HG02642 (cell line): ENCODE measurements at regions not wholly inside any gene's neighbourhood (a gene's known extent, or its start where the extent isn't known, plus 50 kb on each side); places are given as distances from the start of the nearest gene placed in this dataset.
"Not testable (repeated sequence)": the region's sequence is repeated elsewhere in the genome, so short reads cannot be mapped to it uniquely, and the experiment has no call there.

Experiments used
- ATAC-seq: cut with Tn5 transposase; IDR thresholded peaks from one replicate; pipeline ENCODE4 v1.9.1; 2021; ENCODE audit warnings: mild to moderate bottlenecking; ENCODE audit not compliant: unreplicated experiment, poor library complexity

DNA sequence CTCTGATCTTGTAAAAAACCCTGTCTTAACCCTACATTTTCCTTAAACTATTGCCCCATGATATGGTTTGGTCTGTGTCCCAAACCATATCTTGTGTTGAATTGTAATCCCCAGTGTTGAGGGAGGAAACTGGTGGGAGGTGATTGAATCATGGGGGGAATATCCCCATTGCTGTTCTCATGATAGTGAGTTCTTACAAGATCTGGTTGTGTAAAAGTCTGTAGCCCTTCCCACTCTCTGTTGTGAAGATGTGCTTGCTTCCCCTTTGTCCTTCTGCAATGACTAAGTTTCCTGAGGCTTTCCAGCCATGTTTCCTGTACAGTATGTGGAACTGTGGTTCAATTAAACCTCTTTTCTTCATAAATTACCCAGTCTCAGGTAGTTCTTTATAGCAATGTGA lies 881.4 kb downstream of the DIPK2A start:
- ATAC-seq, result no peak

- ATAC-seq, result not testable (repeated sequence)
Observed at GRCh38 chr3:144854020-144854419, 882.4 kb downstream of the DIPK2A start.

DNA sequence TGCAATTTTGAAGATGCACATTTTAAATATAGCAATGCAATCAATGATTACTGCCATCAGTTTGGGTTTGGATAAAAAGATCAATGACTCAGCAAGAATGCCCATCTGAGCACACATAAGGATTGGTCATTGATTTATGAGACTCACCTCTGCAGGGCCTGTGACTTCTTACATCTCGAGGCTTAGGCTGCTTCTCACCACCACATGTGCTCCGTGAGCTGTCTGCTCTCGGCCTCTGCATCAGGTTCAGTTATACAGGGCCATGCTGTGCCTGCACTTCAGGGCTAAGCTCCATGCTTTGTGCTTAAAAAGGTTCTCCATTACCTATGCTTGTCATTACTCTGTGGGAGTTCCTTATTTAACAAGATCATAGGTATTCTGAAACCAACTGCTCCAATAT lies 887.5 kb downstream of the DIPK2A start:
- no peak for ATAC-seq

GRCh38 chr3:144864646-144865045 lies 893.0 kb downstream of the DIPK2A start:
- ATAC-seq, result no peak

DNA sequence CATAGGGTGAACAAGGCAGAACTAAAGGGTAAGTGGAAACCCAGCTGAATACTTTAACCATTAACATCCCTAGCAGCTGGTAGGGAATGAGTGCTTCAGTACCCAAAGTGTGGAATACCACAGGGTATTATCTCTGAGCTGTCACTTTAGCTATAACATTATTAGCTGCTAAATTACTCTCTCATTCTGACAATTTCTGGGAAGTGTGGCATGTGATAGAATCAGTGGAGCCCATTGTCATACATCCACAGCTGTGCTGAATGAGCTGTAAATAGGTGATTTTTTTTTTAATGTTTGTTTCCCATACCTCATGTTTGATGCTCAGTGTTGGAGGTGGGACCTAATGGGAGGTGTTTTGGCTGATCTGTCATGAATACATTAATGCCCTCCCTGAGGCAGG lies 894.3 kb downstream of the DIPK2A start:
- no peak for ATAC-seq

DNA sequence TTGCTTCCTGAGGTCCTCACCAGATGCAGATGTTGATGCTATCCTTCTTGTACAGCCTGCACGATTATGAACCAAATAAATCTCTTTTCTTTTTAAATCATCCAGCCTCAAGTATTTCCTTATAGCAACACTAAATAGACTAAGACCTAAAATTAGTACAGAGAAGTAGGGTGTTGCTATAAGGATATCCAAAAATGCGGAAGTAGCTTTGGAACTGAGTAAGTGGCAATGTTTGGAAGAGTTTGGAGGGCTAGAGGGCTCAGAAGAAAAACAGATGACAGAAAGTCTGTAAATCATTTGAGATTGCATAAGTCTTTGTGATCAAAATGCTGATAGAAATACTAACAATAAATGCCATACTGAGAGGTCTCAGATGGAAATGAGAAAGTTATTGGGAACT lies 894.9 kb downstream of the DIPK2A start:
- no peak for ATAC-seq

DNA sequence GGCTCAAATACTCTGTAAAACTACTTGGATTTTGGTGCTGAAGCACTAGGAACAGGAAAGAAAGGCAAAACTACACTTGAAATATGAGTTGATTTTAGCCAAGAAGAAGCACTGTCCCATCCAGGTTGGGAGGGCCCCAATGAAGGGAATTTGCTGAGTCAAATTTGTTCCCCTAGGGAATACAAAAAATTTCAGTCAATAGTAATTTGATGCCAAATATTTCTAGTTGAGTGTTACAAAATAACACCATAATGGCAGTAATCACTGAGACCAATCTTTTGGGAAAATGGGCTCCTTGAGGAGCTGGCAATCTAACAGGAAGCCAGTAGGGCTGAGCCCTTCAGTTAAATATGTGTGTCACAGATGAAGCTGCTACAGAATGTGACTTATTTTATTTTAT lies 896.9 kb downstream of the DIPK2A start:
- ATAC-seq, result no peak

DNA sequence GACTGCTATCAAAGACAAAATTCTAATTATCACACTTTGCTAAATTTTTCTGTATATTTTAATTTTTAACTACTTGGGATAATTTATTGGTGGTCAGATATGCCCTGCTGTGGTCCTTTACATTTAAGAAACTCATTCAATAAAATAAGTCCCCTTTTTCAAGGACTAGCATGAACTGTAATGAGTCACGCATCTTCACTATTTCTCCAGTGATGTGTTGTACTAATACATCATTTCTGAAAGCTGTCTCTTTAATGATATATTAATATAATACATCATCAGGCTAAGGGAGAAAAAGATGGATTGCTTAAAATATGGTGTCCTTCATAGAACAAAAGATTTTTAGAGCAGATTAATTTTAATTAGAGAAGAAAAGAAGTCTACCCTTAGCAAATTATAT lies 901.4 kb downstream of the DIPK2A start:
- ATAC-seq, result no peak

DNA sequence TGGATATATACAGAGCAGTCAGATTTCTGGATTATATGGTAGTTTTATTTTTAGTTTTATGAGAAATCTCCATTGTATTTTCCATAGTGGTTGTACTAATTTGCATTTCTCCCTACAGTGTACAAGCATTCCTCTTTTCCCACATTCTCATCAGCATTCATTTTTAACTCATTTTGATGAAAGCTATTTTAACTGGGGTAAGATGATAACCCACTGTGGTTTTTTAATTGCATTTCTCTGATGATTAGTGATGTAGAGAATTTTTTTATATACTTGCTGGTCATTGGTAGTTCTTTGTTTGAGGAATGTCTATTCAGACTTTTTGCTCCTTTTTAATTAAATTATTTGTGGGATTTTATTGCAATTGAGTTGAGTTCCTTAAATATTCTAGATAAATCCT lies 903.6 kb downstream of the DIPK2A start:
- ATAC-seq, result no peak

- no peak for ATAC-seq
Observed at GRCh38 chr3:144877356-144877755, 905.7 kb downstream of the DIPK2A start.

GRCh38 chr3:144879701-144880100 lies 908.1 kb downstream of the DIPK2A start:
- ATAC-seq, result no peak

DNA sequence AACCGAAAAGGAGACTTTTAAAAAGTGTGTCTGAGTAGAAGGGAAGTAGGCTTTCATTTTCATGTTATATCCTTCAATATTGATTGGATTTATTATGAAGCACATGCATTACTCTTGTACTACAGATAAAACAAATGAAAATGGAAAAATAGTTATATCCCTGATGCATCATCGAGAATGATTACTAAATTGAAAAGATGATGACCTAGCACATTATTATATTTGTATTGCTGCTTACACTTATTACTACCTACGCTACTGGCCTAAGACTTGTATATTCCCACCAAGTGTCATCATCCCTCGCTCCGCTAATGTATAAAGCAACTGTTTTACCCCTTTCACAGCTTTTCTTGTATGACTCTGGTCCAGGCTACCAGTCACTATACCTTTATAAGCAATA lies 922.4 kb downstream of the DIPK2A start:
- ATAC-seq, result no peak

- no peak for ATAC-seq
Observed at GRCh38 chr3:144894576-144894975, 923.0 kb downstream of the DIPK2A start.

GRCh38 chr3:144900366-144900765 lies 928.7 kb downstream of the DIPK2A start:
- no peak for ATAC-seq

DNA sequence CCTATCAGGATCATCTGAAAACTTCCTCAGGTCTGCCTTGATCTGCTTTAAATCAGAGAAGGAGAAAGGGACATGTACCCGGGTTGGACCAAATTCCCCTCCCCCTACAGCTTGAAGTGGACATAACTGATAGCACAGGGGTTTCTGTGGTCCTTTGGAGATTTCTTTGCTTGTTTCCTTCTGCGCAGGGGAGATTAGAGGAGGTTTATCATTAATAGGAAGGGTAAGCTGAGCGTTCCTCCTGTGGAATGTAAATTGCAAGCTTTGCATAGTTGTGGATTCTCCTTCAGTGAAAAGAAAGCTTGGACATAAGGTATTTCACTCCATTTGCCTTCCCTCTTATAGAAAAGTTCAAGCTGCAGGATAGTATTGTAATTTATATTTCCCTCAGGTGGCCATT lies 936.0 kb downstream of the DIPK2A start:
- not testable (repeated sequence) for ATAC-seq

DNA sequence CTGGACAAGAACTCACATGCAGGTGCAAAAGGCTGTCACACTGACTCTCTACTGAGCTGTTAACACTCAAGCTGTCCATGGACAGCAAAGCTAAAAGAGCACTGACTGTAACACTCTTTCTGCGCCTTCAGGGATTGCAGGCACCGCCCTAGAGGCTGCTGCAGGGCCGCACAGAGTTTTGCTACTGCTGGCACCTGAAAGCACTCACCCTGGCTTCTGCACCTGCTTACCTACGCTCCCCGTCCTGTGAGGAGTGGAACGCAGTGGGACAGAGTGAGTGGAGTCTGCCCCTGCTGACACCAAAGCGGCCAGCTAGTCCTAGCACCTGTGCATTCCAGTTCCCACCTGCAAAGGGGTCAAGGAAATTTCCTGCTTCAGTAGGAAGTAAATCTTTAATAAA lies 941.3 kb downstream of the DIPK2A start:
- no peak for ATAC-seq

DNA sequence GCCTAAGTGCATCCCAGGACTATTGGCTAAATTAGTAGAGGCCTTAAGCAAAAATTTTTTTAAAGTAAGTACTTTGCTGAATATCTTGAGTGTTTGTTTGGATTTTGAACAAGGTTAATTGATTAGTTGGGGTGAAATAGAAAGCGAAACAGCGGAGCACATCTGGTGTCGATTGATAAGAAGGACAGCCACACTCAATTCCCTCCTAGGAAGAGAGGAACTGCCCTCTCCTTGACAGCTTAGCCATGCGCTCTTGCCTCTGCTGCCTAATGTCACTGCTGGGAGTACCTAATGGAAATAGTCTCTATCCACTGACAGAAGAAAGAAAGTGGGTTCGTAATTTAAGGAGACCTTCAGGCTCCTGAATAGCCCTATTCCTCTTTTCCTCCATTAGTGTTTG lies 943.6 kb downstream of the DIPK2A start:
- no peak for ATAC-seq

- no peak for ATAC-seq
Observed at GRCh38 chr3:144921710-144922109, 950.1 kb downstream of the DIPK2A start.

GRCh38 chr3:144923046-144923775 lies 951.6 kb downstream of the DIPK2A start:
- ATAC-seq, result no peak

GRCh38 chr3:144930431-144930830 lies 958.8 kb downstream of the DIPK2A start:
- no peak for ATAC-seq

DNA sequence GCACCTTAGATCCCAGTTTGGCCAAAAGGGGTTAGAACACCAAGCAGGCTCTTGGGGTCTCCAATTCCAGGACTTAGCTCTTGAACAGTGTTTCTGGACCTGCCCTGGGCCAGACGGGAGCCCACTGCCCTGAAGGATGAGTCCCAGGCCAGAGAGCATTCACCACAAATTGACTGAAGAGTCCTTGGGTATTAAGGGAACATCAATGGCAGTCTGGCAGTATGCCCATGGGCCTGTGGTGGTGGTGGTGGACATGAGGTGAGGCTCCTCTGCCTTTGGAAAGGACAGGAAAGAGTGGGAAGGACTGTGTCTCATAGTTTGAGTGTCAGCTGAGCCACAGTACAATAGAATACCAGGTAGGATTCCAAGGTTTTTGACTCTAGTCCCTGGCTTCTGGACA lies 960.0 kb downstream of the DIPK2A start:
- ATAC-seq, result no peak

DNA sequence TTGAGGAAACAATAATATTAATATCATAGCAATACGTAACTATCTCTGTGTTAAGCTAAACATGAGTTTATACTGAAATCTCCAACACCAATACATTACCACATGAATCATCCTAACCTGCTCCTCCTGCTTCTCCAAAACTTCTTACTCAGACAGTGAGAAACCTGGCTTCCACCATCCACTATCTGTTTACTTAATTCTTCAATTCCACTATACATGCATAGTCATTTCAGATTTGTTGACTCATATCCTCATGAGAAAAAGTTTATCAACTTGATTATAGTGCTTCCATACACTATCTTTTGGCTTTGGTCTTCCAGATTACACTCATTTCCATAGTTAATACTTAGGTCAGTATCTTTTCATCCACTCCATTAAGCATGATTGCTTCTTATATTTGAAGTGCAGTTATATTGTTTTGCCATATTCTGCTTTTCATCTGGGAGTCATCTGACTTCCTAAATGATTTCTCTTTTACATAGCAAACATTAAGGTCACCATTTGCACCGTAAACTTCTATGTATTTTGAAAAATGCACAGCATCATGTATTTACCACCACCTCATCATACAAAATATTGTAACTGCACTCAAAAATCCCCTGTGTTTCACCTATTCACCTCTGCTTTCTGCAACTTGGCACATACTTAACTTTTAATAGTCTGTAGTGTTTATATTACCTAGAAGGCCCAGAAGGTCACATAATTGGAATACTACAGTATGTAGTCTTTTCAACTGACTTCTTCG lies 970.6 kb downstream of the DIPK2A start:
- no peak for ATAC-seq
